ENCODE measurements at regions not wholly inside any gene's neighbourhood (a gene's known extent, or its start where the extent isn't known, plus 50 kb on each side); places are given as distances from the start of the nearest gene placed in this dataset.
"Not testable (repeated sequence)": the region's sequence is repeated elsewhere in the genome, so short reads cannot be mapped to it uniquely, and the experiment has no call there.

DNA sequence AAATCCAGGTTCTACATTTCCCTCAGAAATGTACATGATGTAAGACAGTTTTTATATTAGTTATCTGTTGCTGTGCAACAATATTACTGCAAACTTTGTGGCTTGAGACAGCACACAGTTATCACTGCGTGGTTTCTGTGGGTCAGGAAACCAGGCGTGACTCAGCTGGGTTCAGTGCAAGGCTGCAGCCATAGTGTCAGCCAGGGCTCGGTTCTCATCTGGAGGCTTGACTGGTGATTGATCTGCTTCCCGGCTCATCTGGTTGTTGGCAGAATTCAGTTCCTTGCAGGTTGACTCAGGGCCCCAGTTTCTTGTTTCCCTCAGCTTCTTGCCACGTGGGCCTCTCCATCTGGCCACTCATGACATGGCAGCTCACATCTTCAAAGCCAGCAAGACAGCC lies 146.8 kb upstream of the ROPN1B start:
- not testable (repeated sequence) for DNase-seq (ENCODE audit: low spot score)

- DNase-seq (ENCODE audit: low spot score): not testable (repeated sequence)
These were observed 137.8 kb upstream of the ROPN1B start for GRCh38 chr3:125831005-125831750.

DNA sequence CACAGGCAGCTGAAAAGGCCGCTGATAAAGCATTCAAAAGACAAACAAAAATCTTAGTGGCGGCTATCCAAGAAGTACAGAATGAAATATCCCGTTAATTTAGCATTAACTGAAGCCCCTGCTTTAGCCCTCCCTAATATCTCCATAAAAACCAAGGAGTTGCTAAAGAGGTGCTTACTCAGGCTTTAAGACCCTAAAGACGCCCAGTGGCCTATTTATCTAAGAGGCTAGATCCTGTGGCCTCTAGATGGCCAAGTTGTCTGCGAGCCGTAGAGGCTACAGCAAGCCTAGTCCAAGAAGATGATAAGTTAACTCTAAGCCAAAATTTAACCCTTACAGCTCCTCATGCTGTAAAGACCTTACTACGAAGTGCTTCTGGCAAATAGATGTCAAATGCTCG lies 133.4 kb upstream of the ROPN1B start:
- not testable (repeated sequence) for DNase-seq (ENCODE audit: low spot score)

GRCh38 chr3:125836011-125836551 lies 132.9 kb upstream of the ROPN1B start:
- DNase-seq (ENCODE audit: low spot score): not testable (repeated sequence)

- DNase-seq (ENCODE audit: low spot score): not testable (repeated sequence)
These were observed 132.2 kb upstream of the ROPN1B start for GRCh38 chr3:125836786-125837185.

GRCh38 chr3:125838857-125839256 lies 130.1 kb upstream of the ROPN1B start:
- not testable (repeated sequence) for DNase-seq (ENCODE audit: low spot score)

- not testable (repeated sequence) for DNase-seq (ENCODE audit: low spot score)
These were observed 128.5 kb upstream of the ROPN1B start for GRCh38 chr3:125840465-125840864.

GRCh38 chr3:125847966-125848365 lies 121.0 kb upstream of the ROPN1B start:
- DNase-seq (ENCODE audit: low spot score): not testable (repeated sequence)

DNA sequence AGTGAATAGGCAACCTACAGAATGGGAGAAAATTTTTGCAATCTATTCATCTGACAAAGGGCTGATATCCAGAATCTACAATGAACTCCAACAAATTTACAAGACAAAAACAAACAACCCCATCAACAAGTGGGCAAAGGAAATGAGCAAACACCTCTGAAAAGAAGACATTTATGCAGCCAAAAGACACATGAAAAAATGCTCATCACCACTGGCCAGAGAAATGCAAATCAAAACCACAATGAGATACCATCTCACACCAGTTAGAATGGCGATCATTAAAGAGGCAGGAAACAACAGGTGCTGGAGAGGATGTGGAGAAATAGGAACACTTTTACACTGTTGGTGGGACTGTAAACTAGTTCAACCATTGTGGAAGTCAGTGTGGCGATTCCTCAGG lies 114.0 kb upstream of the ROPN1B start:
- not testable (repeated sequence) for DNase-seq (ENCODE audit: low spot score)

- not testable (repeated sequence) for DNase-seq (ENCODE audit: low spot score)
These were observed 108.4 kb upstream of the ROPN1B start for GRCh38 chr3:125860547-125860946.

DNA sequence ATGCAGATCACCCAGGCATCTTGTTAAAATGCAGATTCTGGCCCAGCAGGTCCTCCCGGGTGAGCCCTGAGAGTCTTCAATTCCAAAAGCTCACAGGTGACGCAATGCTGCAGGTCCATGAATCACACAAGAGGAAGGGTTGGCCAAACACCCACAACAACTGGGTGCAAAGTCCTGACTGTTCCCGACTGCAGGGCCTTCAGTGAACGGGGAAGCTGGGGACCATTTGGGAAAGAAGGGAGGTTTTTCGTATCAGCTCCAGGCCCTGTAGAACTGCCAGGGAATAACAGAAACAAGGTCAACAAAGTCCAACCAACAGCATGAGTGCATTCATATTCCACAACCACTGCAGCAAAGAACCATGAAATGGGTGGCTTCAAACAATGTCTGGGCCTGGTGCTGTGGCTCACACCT lies 106.1 kb upstream of the ROPN1B start:
- not testable (repeated sequence) for DNase-seq (ENCODE audit: low spot score)

DNA sequence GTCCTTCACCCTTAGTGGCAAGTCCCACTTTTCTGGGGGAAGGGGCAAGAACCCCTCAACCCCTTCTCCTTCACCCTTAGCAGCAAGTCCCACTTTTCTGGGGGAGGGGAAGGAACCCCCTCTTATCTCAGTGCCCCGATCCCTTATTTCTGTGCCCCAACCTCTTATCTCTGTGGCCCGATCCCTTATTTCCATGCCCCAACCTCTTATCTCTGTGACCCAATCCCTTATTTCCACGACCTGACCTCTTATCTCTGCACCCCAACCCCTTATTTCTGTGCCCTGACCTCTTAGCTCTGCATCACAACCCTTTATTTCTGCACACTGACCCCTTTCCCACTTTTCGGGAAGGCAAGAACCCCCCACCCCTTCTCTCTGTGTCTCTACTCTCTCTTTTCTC lies 104.4 kb upstream of the ROPN1B start:
- DNase-seq (ENCODE audit: low spot score): not testable (repeated sequence)

GRCh38 chr3:125886006-125886405 lies 83.0 kb upstream of the ROPN1B start:
- not testable (repeated sequence) for DNase-seq (ENCODE audit: low spot score)

DNA sequence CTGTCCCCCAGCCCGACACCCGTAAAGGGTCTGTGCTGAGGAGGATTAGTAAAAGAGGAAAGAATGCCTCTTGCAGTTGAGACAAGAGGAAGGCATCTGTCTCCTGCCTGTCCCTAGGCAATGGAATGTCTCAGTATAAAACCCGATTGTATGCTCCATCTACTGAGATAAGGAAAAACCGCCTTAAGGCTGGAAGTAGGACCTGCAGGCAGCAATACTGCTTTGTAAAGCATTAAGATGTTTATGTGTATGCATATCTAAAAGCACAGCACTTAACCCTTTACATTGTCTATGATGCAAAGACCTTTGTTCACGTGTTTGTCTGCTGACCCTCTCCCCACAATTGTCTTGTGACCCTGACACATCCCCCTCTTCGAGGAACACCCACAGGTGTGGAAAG lies 69.8 kb upstream of the ROPN1B start:
- DNase-seq (ENCODE audit: low spot score): not testable (repeated sequence)

DNA sequence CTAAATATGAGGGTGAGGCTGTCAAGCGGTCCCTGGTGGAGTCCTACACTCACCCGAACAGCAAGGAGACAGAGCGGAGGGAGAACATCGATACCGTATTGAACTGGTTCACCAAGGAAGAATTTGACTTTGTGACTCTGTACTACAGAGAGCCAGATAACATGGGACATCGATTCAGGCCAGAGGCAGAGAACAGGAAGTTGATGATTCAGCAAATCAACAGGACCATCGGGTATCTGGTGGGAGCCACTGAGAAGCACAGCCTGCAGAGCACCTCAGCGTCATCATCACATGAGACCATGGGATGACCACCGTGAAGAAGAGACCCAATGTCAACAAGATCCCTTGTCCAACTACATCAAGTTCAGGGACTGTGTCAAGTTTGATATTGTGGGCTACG lies 67.5 kb upstream of the ROPN1B start:
- not testable (repeated sequence) for DNase-seq (ENCODE audit: low spot score)

DNA sequence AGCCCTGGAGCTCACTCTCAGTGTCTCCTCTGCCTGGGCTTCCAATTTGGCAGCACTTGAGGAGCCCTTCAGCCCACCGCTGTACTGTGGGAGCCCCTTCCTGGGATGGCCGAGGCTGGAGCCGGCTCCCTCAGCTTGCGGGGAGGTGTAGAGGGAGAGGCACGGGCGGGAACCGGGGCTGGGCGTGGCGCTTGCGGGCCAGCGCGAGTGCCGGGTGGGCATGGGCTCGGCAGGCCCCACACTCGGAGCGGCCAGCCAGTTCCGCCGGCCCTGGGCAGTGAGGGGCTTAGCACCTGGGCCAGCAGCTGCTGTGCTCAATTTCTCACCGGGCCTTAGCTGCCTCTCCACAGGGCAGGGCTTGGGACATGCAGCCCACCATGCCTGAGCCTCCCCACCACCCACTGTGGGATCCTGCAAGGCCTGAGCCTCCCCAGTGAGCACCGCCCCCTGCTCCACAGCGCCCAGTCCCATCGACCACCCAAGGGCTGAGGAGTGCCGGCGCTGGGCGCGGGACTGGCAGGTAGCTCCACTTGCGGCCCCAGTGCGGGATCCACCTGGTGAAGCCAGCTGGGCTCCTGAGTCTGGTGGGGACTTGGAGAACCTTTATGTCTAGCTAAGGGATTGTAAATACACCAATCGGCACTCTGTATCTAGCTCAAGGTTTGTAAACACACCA lies 65.1 kb upstream of the ROPN1B start:
- not testable (repeated sequence) for DNase-seq (ENCODE audit: low spot score)

DNA sequence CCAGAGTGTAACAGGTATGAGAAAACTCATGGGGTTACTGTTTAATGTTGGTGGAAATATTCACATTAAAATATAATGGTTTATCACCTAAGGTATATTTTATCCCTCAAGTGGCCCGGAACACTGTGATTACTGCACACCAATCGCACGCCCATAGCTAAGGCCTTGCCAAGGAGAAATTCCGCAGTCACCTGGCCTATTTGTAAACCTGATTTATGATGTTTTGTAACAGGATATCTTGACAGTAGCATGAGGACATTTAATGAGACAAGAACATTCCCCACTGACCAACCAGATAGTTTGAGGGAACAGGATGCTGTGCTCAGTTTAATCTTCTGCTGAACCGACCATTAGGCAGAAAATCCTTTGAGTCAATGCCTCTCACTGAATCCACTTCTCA lies 61.7 kb upstream of the ROPN1B start:
- DNase-seq (ENCODE audit: low spot score): not testable (repeated sequence)

DNA sequence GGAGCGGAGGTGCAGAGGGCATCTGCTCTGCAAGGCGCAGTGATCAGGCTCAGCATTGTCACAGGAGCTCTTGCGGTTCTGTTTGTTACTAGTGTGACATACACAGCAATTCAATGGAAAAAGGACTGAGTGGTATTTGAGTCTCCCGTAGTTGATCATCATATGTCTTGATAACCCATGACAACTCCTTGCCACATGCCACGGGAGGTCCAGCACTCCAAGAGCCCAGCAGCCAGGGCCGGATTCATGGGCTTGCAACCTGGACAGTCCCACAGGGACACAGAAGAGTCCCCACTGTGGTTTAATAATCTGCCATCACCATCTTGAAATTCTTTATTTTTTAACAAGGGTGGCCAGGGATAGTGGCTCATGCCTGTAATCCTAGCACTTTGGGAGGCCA lies 58.1 kb upstream of the ROPN1B start:
- not testable (repeated sequence) for DNase-seq (ENCODE audit: low spot score)

- not testable (repeated sequence) for DNase-seq (ENCODE audit: low spot score)
These were observed 54.2 kb upstream of the ROPN1B start for GRCh38 chr3:125914608-125915436.

- not testable (repeated sequence) for DNase-seq (ENCODE audit: low spot score)
These were observed 53.6 kb upstream of the ROPN1B start for GRCh38 chr3:125915437-125915787.

DNA sequence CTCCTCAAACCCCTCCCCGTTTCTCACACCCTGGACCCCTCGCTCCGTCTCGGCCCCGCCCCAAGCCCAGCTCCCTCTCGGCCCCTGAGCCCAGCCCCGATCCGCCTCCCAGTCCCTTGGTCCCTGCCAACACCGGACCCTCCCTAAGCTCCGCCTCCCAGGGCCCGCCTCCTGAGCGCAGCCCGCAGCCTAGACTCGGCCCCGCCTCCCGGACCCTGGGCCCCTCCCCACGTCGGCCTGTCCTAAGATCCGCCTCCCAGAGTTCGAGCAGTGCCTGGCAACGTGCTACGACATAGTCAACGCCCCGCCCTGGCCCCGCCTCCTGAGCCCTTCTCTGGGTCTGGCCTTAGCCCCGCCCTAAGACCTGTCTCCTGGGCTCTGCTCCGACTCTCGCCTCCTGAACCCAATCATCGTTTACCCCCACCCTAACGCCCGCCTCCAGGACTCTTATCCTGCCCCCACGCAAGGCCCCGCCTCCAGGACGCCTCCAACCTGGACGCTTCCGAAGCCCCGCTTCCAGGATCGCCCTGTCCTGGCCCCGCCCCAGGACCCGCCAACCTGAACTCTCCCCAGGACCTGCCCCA lies 53.1 kb upstream of the ROPN1B start:
- DNase-seq (ENCODE audit: low spot score): peak; percentile 92
